Peyer's patch (tissue), 4 donors: ENCODE measurements at regions not wholly inside any gene's neighbourhood (a gene's known extent, or its start where the extent isn't known, plus 50 kb on each side); places are given as distances from the start of the nearest gene placed in this dataset.
"Not testable (repeated sequence)": the region's sequence is repeated elsewhere in the genome, so short reads cannot be mapped to it uniquely, and the experiment has no call there.

Source experiments
- DNase-seq, 3 donors: peaks; one replicate each; pipeline ENCODE4 v3.0.0-alpha.2; 2017 to 2019
- H3K27ac ChIP-seq, 4 donors: fragments of 200-600 bp; sonication (generic); one replicate each; pipeline ENCODE4 v1.5.1; 2016 to 2019
- H3K27me3 ChIP-seq, 2 donors: fragments of 200-600 bp; sonication (generic); one replicate each; pipeline ENCODE4 v1.5.1; 2019
- H3K36me3 ChIP-seq, 3 donors: fragments of 200-600 bp; sonication (generic); one replicate each; pipeline ENCODE4 v1.5.1; 2016 to 2019
- H3K4me1 ChIP-seq, 4 donors: fragments of 200-600 bp; sonication (generic); one replicate each; pipeline ENCODE4 v1.5.1; 2016 to 2019
- H3K4me3 ChIP-seq, 4 donors: fragments of 200-600 bp; sonication (generic); 1 replicate in 3 of 4; 2 replicates in 1 of 4; pipeline ENCODE4 v1.5.1; 2016 to 2019; ENCODE audit warnings: mild to moderate bottlenecking in 1 of 4
- H3K9me3 ChIP-seq, 4 donors: fragments of 200-600 bp; sonication (generic); one replicate each; pipeline ENCODE4 v1.5.1; 2016 to 2019; ENCODE audit warnings: mild to moderate bottlenecking in 1 of 4
- CTCF ChIP-seq, 6 experiments: fragments of 450-650 bp in 4 of 6; fragments of 200-600 bp in 2 of 6; sonication (generic) in 1 of 6; IDR thresholded peaks; one replicate each; pipeline ENCODE4 v1.5.1; 2017 to 2019; ENCODE audit warnings: antibody characterized with exemption in 6 of 6, mild to moderate bottlenecking in 3 of 6, moderate library complexity in 1 of 6
- POLR2A ChIP-seq, 2 donors: fragments of 450-650 bp; IDR thresholded peaks; one replicate each; pipeline ENCODE4 v1.5.1; 2017; ENCODE audit warnings: antibody characterized with exemption in 2 of 2, mild to moderate bottlenecking in 2 of 2, moderate library complexity in 2 of 2

- no peak for DNase-seq
- H3K4me3 ChIP-seq = no peak overlapping the region
- TF ChIP-seq POLR2A (IDR thresholded peaks at IDR 0.05) (no peak), CTCF (IDR thresholded peaks at IDR 0.05) (no peak)
- no peak overlapping the region for H3K27ac ChIP-seq
- H3K27me3 ChIP-seq = no peaks in the 10 kb centered on the region
- no peaks in the 10 kb centered on the region for H3K4me1 ChIP-seq
- no peaks in the 10 kb centered on the region for H3K9me3 ChIP-seq
- H3K36me3 ChIP-seq = no peaks in the 10 kb centered on the region
These were observed 2015.1 kb upstream of the C9orf72 start for GRCh38 chr9:29588361-29588760.

GRCh38 chr9:29609282-29609681 is 2036.0 kb upstream of the C9orf72 start:
- Histone ChIP-seq H3K4me3 (no peak overlapping the region), H3K27ac (no peak overlapping the region), H3K9me3 (no peaks in the 10 kb centered on the region), H3K36me3 (no peaks in the 10 kb centered on the region), H3K27me3 (no peaks in the 10 kb centered on the region), H3K4me1 (no peaks in the 10 kb centered on the region)
- DNase-seq = no peak
- TF ChIP-seq POLR2A (IDR thresholded peaks at IDR 0.05) (no peak), CTCF (IDR thresholded peaks at IDR 0.05) (no peak)

GRCh38 chr9:29613773-29614172 is 2040.5 kb upstream of the C9orf72 start:
- no peaks in the 10 kb centered on the region for H3K4me1 ChIP-seq
- TF ChIP-seq POLR2A (IDR thresholded peaks at IDR 0.05) (no peak), CTCF (IDR thresholded peaks at IDR 0.05) (no peak)
- no peaks in the 10 kb centered on the region for H3K9me3 ChIP-seq
- H3K36me3 ChIP-seq = no peaks in the 10 kb centered on the region
- no peaks in the 10 kb centered on the region for H3K27me3 ChIP-seq
- no peak for DNase-seq
- H3K4me3 ChIP-seq = no peak overlapping the region
- H3K27ac ChIP-seq = no peak overlapping the region

GRCh38 chr9:29616844-29617243 is 2043.6 kb upstream of the C9orf72 start:
- Histone ChIP-seq H3K36me3 (no peaks in the 10 kb centered on the region), H3K27me3 (no peaks in the 10 kb centered on the region), H3K27ac (no peak overlapping the region), H3K9me3 (no peaks in the 10 kb centered on the region), H3K4me3 (no peak overlapping the region), H3K4me1 (no peaks in the 10 kb centered on the region)
- DNase-seq = no peak
- TF ChIP-seq CTCF (IDR thresholded peaks at IDR 0.05) = no peak
- no peak for TF ChIP-seq POLR2A (IDR thresholded peaks at IDR 0.05)

- Histone ChIP-seq H3K27ac (no peak overlapping the region), H3K4me1 (no peaks in the 10 kb centered on the region), H3K36me3 (no peaks in the 10 kb centered on the region), H3K27me3 (no peaks in the 10 kb centered on the region), H3K4me3 (no peak overlapping the region), H3K9me3 (no peaks in the 10 kb centered on the region)
- no peak for TF ChIP-seq POLR2A (IDR thresholded peaks at IDR 0.05)
- no peak for TF ChIP-seq CTCF (IDR thresholded peaks at IDR 0.05)
- no peak for DNase-seq
These were observed 2052.0 kb upstream of the C9orf72 start for GRCh38 chr9:29625292-29625731.

GRCh38 chr9:29625931-29626330 is 2052.7 kb upstream of the C9orf72 start:
- DNase-seq = no peak
- no peaks in the 10 kb centered on the region for H3K9me3 ChIP-seq
- H3K27me3 ChIP-seq = no peaks in the 10 kb centered on the region
- no peaks in the 10 kb centered on the region for H3K4me1 ChIP-seq
- no peak overlapping the region for H3K4me3 ChIP-seq
- no peak overlapping the region for H3K27ac ChIP-seq
- TF ChIP-seq POLR2A (IDR thresholded peaks at IDR 0.05) (no peak), CTCF (IDR thresholded peaks at IDR 0.05) (no peak)
- no peaks in the 10 kb centered on the region for H3K36me3 ChIP-seq

- H3K4me1 ChIP-seq, H3K4me3 ChIP-seq, H3K27me3 ChIP-seq, H3K9me3 ChIP-seq, DNase-seq, H3K36me3 ChIP-seq, H3K27ac ChIP-seq: not testable (repeated sequence)
These were observed 2055.6 kb upstream of the C9orf72 start for GRCh38 chr9:29628856-29629255.
